HepG2 (cell line): ENCODE measurements at regions not wholly inside any gene's neighbourhood (a gene's known extent, or its start where the extent isn't known, plus 50 kb on each side); places are given as distances from the start of the nearest gene placed in this dataset.

Experiments used
- ATF7-NPFF ChIP-seq: sonication (generic); formaldehyde crosslinking; IDR thresholded peaks from 2 replicates; pipeline ENCODE4 v1.8.1; 2023; ENCODE audit warnings: mild to moderate bottlenecking, low read depth, missing genetic modification reagents, moderate library complexity
- GTF3A ChIP-seq: sonication (generic); formaldehyde crosslinking; conservative IDR thresholded peaks from 2 replicates; pipeline ENCODE4 v1.4.0; 2020; ENCODE audit warnings: mild to moderate bottlenecking, missing genetic modification reagents
- MYC ChIP-seq: sonication (generic); formaldehyde crosslinking; IDR thresholded peaks from 2 replicates; pipeline ENCODE4 v1.9.0; 2021; ENCODE audit warnings: missing genetic modification reagents, borderline replicate concordance
- NFIB ChIP-seq: sonication (generic); formaldehyde crosslinking; IDR thresholded peaks from 2 replicates; pipeline ENCODE4 v1.9.0; 2021; ENCODE audit warnings: missing genetic modification reagents, mild to moderate bottlenecking, borderline replicate concordance
- PAWR ChIP-seq: sonication (generic); formaldehyde crosslinking; IDR thresholded peaks from 2 replicates; pipeline ENCODE4 v1.4.0; 2020; ENCODE audit warnings: missing genetic modification reagents, mild to moderate bottlenecking, borderline replicate concordance
- RBM39 ChIP-seq: fragments of 200-400 bp; formaldehyde crosslinking; IDR thresholded peaks from one replicate; pipeline ENCODE4 v1.6.1; 2018; ENCODE audit warnings: antibody characterized with exemption, mild to moderate bottlenecking, low read depth, low read length; ENCODE audit not compliant: poor library complexity, severe bottlenecking
- SIN3B ChIP-seq: fragments of 150-350 bp; IDR thresholded peaks from 2 replicates; pipeline ENCODE4 v1.6.1; 2014; ENCODE audit warnings: low read length
- SNAI1 ChIP-seq: sonication (generic); formaldehyde crosslinking; IDR thresholded peaks from 2 replicates; pipeline ENCODE4 v1.5.0; 2020; ENCODE audit warnings: mild to moderate bottlenecking, missing genetic modification reagents, borderline replicate concordance
- SRF ChIP-seq: IDR thresholded peaks from 2 replicates; pipeline ENCODE4 v1.6.1; 2011; ENCODE audit warnings: mild to moderate bottlenecking, low read depth, low read length, moderate library complexity
- ZFP37 ChIP-seq: sonication (generic); formaldehyde crosslinking; IDR thresholded peaks from 2 replicates; pipeline ENCODE4 v1.4.0; 2020; ENCODE audit warnings: missing genetic modification reagents, borderline replicate concordance
- ZNF101 ChIP-seq: sonication (generic); formaldehyde crosslinking; IDR thresholded peaks from 2 replicates; pipeline ENCODE4 v1.4.0; 2020; ENCODE audit warnings: mild to moderate bottlenecking, low read depth, missing genetic modification reagents, borderline replicate concordance
- ZNF30 ChIP-seq: sonication (generic); formaldehyde crosslinking; IDR thresholded peaks from 2 replicates; pipeline ENCODE4 v1.5.0; 2020; ENCODE audit warnings: mild to moderate bottlenecking, missing genetic modification reagents
- ZNF441 ChIP-seq: sonication (generic); formaldehyde crosslinking; IDR thresholded peaks from 2 replicates; pipeline ENCODE4 v1.7.0; 2021; ENCODE audit warnings: missing genetic modification reagents, borderline replicate concordance
- ZNF451 ChIP-seq: sonication (generic); formaldehyde crosslinking; IDR thresholded peaks from 2 replicates; pipeline ENCODE4 v1.5.0; 2020; ENCODE audit warnings: mild to moderate bottlenecking, missing genetic modification reagents
- ZNF563 ChIP-seq: sonication (generic); formaldehyde crosslinking; IDR thresholded peaks from 2 replicates; pipeline ENCODE4 v1.8.0; 2022; ENCODE audit warnings: mild to moderate bottlenecking, moderate library complexity, missing genetic modification reagents
- ZNF737 ChIP-seq: sonication (generic); formaldehyde crosslinking; IDR thresholded peaks from 2 replicates; pipeline ENCODE4 v1.5.0; 2020; ENCODE audit warnings: missing genetic modification reagents, mild to moderate bottlenecking, borderline replicate concordance
- ZNF776 ChIP-seq: sonication (generic); formaldehyde crosslinking; IDR thresholded peaks from 2 replicates; pipeline ENCODE4 v1.4.0; 2020; ENCODE audit warnings: mild to moderate bottlenecking, missing genetic modification reagents
- ZZZ3 ChIP-seq: sonication (generic); formaldehyde crosslinking; IDR thresholded peaks from 2 replicates; pipeline ENCODE4 v1.4.0; 2020; ENCODE audit warnings: missing genetic modification reagents, mild to moderate bottlenecking, borderline replicate concordance
- TF ChIP-seq, protein P1 (sequence below): sonication (generic); IDR thresholded peaks from 2 replicates; pipeline ENCODE4 v1.6.1; 2016; ENCODE audit warnings: low read depth, borderline replicate concordance
- TF ChIP-seq, protein P2 (sequence below): sonication (generic); formaldehyde crosslinking; IDR thresholded peaks from 2 replicates; pipeline ENCODE4 v1.9.0; 2022; ENCODE audit warnings: missing genetic modification reagents, mild to moderate bottlenecking, borderline replicate concordance
- TF ChIP-seq, protein P3 (sequence below): sonication (generic); formaldehyde crosslinking; IDR thresholded peaks from 2 replicates; pipeline ENCODE4 v1.8.0; 2022; ENCODE audit warnings: mild to moderate bottlenecking, missing genetic modification reagents; ENCODE audit not compliant: insufficient replicate concordance
- TF ChIP-seq, protein P4 (sequence below): sonication (generic); formaldehyde crosslinking; IDR thresholded peaks from 2 replicates; pipeline ENCODE4 v1.4.0; 2020; ENCODE audit warnings: mild to moderate bottlenecking, missing genetic modification reagents
- TF ChIP-seq, protein P5 (sequence below): sonication (generic); formaldehyde crosslinking; IDR thresholded peaks from 2 replicates; pipeline ENCODE4 v1.8.1; 2023; ENCODE audit warnings: mild to moderate bottlenecking, missing genetic modification reagents

DNA sequence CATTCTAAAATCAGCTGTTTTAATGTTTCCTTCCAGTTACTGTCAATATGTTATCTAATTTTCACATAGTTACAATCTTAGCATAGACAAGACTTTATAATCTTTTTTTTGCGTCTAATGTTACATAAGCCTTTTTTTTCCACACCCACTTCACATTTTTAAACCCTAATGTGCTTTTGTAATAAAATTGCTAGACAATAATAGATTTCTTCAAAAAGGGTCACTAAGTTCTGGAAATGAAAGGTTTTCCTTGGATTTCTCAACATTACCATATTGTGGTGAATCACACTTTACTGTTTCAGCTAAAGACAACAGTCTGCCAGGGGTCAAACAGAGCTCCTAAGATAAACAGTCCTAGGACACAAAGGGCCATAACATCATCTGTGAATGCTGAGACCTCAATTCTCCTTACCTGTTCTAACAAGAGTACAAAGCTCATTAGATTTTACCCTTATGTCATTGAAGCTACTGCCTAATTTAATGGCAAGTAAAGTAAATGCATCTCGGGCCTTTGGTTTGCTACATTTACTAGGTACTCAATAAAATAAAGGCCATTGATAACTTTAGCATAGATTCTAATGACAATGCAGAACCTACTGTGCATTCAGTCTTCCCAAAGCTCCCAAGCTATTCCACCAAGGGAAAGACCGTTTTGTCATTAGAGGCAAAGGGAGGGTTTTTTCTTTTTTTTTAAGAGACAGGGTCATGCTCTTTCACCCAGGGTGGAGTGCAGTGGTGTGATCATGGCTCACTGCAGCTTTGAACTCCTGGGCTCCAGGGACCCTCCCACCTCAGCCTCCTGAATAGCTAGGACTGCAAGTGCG is 111.2 kb upstream of the SLC38A2 start (continued):
- TF ChIP-seq PAWR (CRISPR knock-in tag): no peak
- no peak for TF ChIP-seq ZFP37
- TF ChIP-seq ATF7-NPFF (CRISPR knock-in tag): no peak
- no peak for TF ChIP-seq ZNF451 (CRISPR knock-in tag)
- no peak for TF ChIP-seq SIN3B
- TF ChIP-seq ZNF563 (CRISPR knock-in tag): no peak
- TF ChIP-seq SNAI1 (CRISPR knock-in tag): no peak
- TF ChIP-seq, protein P1, sequence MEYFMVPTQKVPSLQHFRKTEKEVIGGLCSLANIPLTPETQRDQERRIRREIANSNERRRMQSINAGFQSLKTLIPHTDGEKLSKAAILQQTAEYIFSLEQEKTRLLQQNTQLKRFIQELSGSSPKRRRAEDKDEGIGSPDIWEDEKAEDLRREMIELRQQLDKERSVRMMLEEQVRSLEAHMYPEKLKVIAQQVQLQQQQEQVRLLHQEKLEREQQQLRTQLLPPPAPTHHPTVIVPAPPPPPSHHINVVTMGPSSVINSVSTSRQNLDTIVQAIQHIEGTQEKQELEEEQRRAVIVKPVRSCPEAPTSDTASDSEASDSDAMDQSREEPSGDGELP: peak; percentile 84
- TF ChIP-seq, protein P2, sequence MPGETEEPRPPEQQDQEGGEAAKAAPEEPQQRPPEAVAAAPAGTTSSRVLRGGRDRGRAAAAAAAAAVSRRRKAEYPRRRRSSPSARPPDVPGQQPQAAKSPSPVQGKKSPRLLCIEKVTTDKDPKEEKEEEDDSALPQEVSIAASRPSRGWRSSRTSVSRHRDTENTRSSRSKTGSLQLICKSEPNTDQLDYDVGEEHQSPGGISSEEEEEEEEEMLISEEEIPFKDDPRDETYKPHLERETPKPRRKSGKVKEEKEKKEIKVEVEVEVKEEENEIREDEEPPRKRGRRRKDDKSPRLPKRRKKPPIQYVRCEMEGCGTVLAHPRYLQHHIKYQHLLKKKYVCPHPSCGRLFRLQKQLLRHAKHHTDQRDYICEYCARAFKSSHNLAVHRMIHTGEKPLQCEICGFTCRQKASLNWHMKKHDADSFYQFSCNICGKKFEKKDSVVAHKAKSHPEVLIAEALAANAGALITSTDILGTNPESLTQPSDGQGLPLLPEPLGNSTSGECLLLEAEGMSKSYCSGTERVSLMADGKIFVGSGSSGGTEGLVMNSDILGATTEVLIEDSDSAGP (CRISPR knock-in tag): no peak
- TF ChIP-seq, protein P3, sequence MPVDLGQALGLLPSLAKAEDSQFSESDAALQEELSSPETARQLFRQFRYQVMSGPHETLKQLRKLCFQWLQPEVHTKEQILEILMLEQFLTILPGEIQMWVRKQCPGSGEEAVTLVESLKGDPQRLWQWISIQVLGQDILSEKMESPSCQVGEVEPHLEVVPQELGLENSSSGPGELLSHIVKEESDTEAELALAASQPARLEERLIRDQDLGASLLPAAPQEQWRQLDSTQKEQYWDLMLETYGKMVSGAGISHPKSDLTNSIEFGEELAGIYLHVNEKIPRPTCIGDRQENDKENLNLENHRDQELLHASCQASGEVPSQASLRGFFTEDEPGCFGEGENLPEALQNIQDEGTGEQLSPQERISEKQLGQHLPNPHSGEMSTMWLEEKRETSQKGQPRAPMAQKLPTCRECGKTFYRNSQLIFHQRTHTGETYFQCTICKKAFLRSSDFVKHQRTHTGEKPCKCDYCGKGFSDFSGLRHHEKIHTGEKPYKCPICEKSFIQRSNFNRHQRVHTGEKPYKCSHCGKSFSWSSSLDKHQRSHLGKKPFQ: no peak
- TF ChIP-seq MYC (CRISPR knock-in tag): no peak
- TF ChIP-seq SRF: no peak
- no peak for TF ChIP-seq ZNF441 (CRISPR knock-in tag)
- no peak for TF ChIP-seq GTF3A (CRISPR knock-in tag)
- TF ChIP-seq ZNF776 (CRISPR knock-in tag): no peak
- TF ChIP-seq NFIB (CRISPR knock-in tag): no peak
- TF ChIP-seq, protein P4, sequence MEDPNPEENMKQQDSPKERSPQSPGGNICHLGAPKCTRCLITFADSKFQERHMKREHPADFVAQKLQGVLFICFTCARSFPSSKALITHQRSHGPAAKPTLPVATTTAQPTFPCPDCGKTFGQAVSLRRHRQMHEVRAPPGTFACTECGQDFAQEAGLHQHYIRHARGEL (CRISPR knock-in tag): no peak
- TF ChIP-seq ZNF30 (CRISPR knock-in tag): no peak
- no peak for TF ChIP-seq ZZZ3 (CRISPR knock-in tag)
- TF ChIP-seq RBM39: no peak
- TF ChIP-seq ZNF101 (CRISPR knock-in tag): no peak
- TF ChIP-seq ZNF737 (CRISPR knock-in tag): no peak
- TF ChIP-seq, protein P5, sequence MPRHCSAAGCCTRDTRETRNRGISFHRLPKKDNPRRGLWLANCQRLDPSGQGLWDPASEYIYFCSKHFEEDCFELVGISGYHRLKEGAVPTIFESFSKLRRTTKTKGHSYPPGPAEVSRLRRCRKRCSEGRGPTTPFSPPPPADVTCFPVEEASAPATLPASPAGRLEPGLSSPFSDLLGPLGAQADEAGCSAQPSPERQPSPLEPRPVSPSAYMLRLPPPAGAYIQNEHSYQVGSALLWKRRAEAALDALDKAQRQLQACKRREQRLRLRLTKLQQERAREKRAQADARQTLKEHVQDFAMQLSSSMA (CRISPR knock-in tag): no peak
